NCI-H69 (cell line): ENCODE measurements at regions not wholly inside any gene's neighbourhood (a gene's known extent, or its start where the extent isn't known, plus 50 kb on each side); places are given as distances from the start of the nearest gene placed in this dataset.

Source experiments
- DNase-seq: peaks from one replicate; lab custom pipeline; 2025; lab: John Stamatoyannopoulos, UW

DNA sequence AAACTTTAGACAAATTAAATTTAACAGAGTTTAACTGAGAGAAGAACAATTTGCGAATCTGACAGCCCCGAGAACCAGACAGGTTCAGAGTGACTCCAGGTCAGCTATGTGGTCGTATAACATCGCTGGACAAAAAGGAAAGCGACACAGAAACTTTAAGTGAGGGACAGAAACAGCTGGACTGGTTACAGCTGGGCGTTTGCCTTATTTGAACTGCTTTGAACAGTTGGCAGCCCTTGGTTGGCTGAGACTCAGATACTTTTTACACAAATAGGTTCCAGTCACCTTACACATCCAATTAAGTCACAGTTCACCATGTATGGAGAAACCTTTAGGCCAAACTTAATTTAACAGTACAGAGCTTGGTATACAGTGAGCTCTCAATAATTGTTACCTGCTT lies 436.9 kb downstream of the GUCY1A2 start:
- no peak for DNase-seq

DNA sequence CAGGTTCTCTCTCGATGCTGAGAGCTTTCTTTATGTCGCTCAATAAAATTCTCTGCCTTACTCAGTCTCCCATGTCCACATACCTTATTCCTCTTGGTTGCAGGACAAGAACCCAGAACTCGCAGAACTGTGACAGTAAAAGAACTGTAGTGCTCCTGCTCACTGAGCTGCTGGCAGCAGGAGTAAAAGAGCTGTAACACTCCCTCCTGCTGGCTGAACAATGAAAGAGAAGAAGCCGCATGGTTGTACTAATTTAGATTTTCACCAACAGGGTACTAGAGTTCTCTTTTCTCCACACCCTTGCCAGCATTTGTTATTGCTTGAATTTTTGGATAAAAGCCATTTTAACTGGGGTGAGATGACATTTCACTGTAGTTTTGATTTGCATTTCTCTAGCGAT lies 433.2 kb downstream of the GUCY1A2 start:
- peak; percentile 14 for DNase-seq

GRCh38 chr11:106594751-106595351 lies 423.4 kb downstream of the GUCY1A2 start:
- peak; percentile 42 for DNase-seq

DNA sequence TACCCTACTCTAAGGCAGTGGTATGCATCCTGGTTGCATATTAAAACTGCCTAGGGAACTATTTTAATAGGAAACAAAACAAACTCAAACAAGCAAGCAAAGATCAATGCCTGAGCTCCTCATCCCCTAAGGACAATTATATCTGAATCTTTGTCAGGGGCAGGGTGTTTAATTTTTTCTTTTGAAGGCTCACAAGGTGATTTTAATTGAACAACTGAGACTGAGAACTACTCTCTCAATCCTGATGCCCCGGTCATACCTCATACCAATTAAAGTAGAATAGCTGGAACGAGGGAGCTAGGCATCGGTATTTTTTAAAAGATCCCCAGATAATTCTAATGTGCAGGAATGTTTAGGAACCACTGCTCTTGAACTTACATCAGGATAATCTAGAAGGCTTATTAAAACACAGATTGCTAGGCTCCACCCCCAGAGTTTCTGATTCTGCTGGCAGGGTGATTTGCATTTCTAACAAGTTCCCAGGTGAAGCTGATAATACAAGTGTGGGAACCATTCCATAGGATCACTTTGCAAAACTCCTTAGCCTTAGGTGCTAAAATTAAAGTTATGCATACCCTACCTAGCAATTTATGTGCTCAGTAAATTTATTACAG lies 416.5 kb downstream of the GUCY1A2 start:
- no peak for DNase-seq

DNA sequence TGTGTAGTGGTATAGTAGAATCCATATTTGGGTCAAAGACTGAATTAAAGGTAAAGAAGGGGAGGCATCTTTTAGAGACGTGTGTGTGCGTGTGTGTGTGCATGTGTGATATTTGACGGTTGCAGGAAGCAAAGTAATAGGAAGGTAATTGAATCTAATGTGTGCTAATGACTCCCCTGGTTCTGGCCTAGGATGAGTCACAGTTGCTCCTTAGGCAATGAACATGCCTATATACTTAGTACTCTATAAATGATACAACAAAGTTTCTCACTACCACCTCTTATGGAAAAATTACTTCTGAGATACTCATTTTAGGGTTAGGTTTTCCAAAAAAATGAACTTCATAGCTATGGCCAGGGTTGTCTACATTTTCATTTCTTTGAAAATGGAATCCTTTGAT lies 409.6 kb downstream of the GUCY1A2 start:
- no peak for DNase-seq

DNA sequence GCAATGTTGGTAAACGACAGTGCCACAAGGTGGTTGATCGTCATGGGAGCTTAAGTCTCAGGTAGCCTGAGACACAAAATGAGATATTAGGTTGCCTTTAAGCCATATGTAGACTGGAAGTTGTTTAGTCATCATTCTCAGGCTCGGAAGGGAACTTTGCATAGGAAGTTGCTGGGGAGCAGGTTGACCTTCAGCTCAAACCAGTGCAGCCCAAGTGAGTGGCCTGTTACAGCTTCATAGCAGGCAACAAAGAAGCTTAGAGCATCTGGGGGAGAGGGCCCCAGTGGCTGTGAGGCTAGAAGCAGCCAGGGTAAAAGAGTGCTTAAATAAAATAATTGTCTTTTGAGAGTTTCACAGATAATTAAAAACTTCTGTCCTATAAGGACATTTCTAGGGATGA lies 404.0 kb downstream of the GUCY1A2 start:
- no peak for DNase-seq

DNA sequence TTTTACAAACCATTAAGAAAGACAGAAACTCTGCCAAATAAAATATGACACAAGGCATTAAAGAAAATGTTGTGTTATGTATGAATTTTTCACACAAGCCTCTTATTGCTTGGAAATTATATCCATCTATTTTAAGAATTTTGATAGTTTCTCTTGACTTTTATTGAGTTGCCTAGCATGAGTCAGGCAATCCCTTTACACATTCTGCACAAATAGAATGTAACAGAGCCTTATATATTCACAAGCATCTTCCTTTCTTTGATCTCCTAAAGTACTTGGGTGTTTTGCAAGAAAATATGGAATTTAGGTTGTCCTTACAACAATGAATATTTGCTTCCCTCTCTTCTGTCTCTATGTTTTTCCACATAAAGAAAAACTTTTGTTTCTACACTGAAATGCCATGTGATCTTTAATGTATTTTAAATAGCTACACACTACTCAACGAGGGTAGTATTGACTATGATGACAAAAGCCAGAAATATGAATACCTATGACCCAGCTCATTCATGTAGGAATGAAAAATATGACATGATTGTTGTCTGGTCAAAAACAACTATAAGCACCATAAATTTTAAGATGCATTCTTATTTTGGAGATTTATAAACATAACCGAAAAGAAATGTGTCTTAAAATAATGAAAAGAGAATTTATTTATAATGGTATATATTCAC lies 398.8 kb downstream of the GUCY1A2 start:
- DNase-seq: no peak

- no peak for DNase-seq
Observed at GRCh38 chr11:106621484-106621883, 396.8 kb downstream of the GUCY1A2 start.
